HEK293 (cell line): ENCODE measurements at regions not wholly inside any gene's neighbourhood (a gene's known extent, or its start where the extent isn't known, plus 50 kb on each side); places are given as distances from the start of the nearest gene placed in this dataset.

Experiments used
- CTCF ChIA-PET: fragments of 350-600 bp; formaldehyde crosslinking; extraction: SDS; loops from one replicate; lab custom pipeline; 2021; ENCODE audit warnings: antibody characterized with exemption; lab: Yijun Ruan, JAX
- POLR2A ChIA-PET: fragments of 300-600 bp; formaldehyde crosslinking; extraction: SDS; loops from one replicate; lab custom pipeline; 2020; ENCODE audit warnings: antibody characterized with exemption, inconsistent platforms; lab: Yijun Ruan, JAX
- H3K27ac ChIP-seq: fragments of 200-500 bp; sonication (Bioruptor generic); 2 replicates; pipeline ENCODE4 v1.5.1; 2014; ENCODE audit warnings: low read depth, low read length, control low read depth, inconsistent platforms; ENCODE audit errors: extremely low read depth
- H3K36me3 ChIP-seq, 2 experiments: fragments of 200-500 bp in 1 of 2; sonication (Bioruptor generic) in 1 of 2; 1 replicate in 1 of 2; 2 replicates in 1 of 2; pipeline ENCODE4 v1.5.1; 2014 to 2017; ENCODE audit warnings: inconsistent platforms in 2 of 2, low read length in 2 of 2; ENCODE audit not compliant: control insufficient read depth in 2 of 2, insufficient read depth in 1 of 2
- H3K4me1 ChIP-seq: fragments of 200-500 bp; sonication (Bioruptor generic); 2 replicates; pipeline ENCODE4 v1.5.1; 2014; ENCODE audit warnings: mild to moderate bottlenecking, low read length, inconsistent platforms; ENCODE audit not compliant: control insufficient read depth, insufficient read depth
- H3K4me3 ChIP-seq: 2 replicates; pipeline ENCODE4 v1.5.1; 2011; ENCODE audit warnings: low read depth, mild to moderate bottlenecking, control low read depth, low read length, moderate library complexity
- H3K9me3 ChIP-seq: fragments of 200-500 bp; sonication (Bioruptor generic); 2 replicates; pipeline ENCODE4 v1.5.1; 2014; ENCODE audit warnings: low read depth, low read length, inconsistent platforms; ENCODE audit not compliant: control insufficient read depth, insufficient read depth
- GLI2 ChIP-seq: fragments of 450-650 bp; formaldehyde crosslinking; IDR thresholded peaks from 2 replicates; pipeline ENCODE4; 2017; ENCODE audit warnings: missing biosample characterization, missing genetic modification characterization, low read depth, borderline replicate concordance
- HOXA7 ChIP-seq: sonication (generic); formaldehyde crosslinking; IDR thresholded peaks from 2 replicates; pipeline ENCODE4 v1.8.1; 2022; ENCODE audit warnings: missing genetic modification reagents, borderline replicate concordance
- KLF16 ChIP-seq: fragments of 450-650 bp; formaldehyde crosslinking; IDR thresholded peaks from 2 replicates; pipeline ENCODE4 v1.5.1; 2017; ENCODE audit warnings: missing biosample characterization, missing genetic modification characterization
- KLF7 ChIP-seq: fragments of 450-650 bp; formaldehyde crosslinking; IDR thresholded peaks from 2 replicates; pipeline ENCODE4 v1.5.1; 2016; ENCODE audit warnings: missing biosample characterization, missing genetic modification characterization, borderline replicate concordance
- OVOL3 ChIP-seq: fragments of 450-650 bp; formaldehyde crosslinking; IDR thresholded peaks from 2 replicates; pipeline ENCODE4 v1.5.1; 2016; ENCODE audit warnings: missing biosample characterization, missing genetic modification characterization
- SCRT1 ChIP-seq: fragments of 450-650 bp; formaldehyde crosslinking; IDR thresholded peaks from 2 replicates; pipeline ENCODE4 v1.5.1; 2016; ENCODE audit warnings: missing biosample characterization, missing genetic modification characterization, borderline replicate concordance
- TRIM28 ChIP-seq: IDR thresholded peaks from 2 replicates; pipeline ENCODE4 v1.6.1; 2011; ENCODE audit warnings: low read length, control low read depth, borderline replicate concordance
- ZBTB8A ChIP-seq: fragments of 450-650 bp; formaldehyde crosslinking; IDR thresholded peaks from 2 replicates; pipeline ENCODE4 v1.5.1; 2016; ENCODE audit warnings: missing biosample characterization, missing genetic modification characterization
- ZNF121 ChIP-seq: fragments of 450-650 bp; formaldehyde crosslinking; IDR thresholded peaks from 2 replicates; pipeline ENCODE4 v1.5.1; 2016; ENCODE audit warnings: missing biosample characterization, missing genetic modification characterization
- ZNF140 ChIP-seq: fragments of 450-650 bp; formaldehyde crosslinking; IDR thresholded peaks from 2 replicates; pipeline ENCODE4 v1.5.1; 2016; ENCODE audit warnings: missing biosample characterization, missing genetic modification characterization
- ZNF155 ChIP-seq: fragments of 450-650 bp; formaldehyde crosslinking; IDR thresholded peaks from 2 replicates; pipeline ENCODE4 v1.5.1; 2016; ENCODE audit warnings: missing biosample characterization, missing genetic modification characterization
- ZNF157 ChIP-seq: fragments of 450-650 bp; formaldehyde crosslinking; IDR thresholded peaks from 2 replicates; pipeline ENCODE4 v1.5.1; 2016; ENCODE audit warnings: missing biosample characterization, missing genetic modification characterization
- ZNF211 ChIP-seq: fragments of 450-650 bp; formaldehyde crosslinking; IDR thresholded peaks from 2 replicates; pipeline ENCODE4 v1.5.1; 2016; ENCODE audit warnings: low read depth, missing biosample characterization, missing genetic modification characterization
- ZNF48 ChIP-seq: fragments of 450-650 bp; formaldehyde crosslinking; IDR thresholded peaks from 2 replicates; pipeline ENCODE4 v1.5.1; 2016; ENCODE audit warnings: missing biosample characterization, missing genetic modification characterization
- ZNF501 ChIP-seq: fragments of 450-650 bp; formaldehyde crosslinking; IDR thresholded peaks from 2 replicates; pipeline ENCODE4 v1.5.1; 2016; ENCODE audit warnings: missing biosample characterization, missing genetic modification characterization
- ZNF624 ChIP-seq: fragments of 450-650 bp; formaldehyde crosslinking; IDR thresholded peaks from 2 replicates; pipeline ENCODE4 v1.5.1; 2017; ENCODE audit warnings: missing biosample characterization, missing genetic modification characterization
- ZNF670 ChIP-seq: fragments of 450-650 bp; formaldehyde crosslinking; IDR thresholded peaks from 2 replicates; pipeline ENCODE4 v1.5.1; 2016; ENCODE audit warnings: missing biosample characterization, missing genetic modification characterization, low read depth
- ZNF707 ChIP-seq: fragments of 450-650 bp; formaldehyde crosslinking; IDR thresholded peaks from 2 replicates; pipeline ENCODE4 v1.5.1; 2016; ENCODE audit warnings: missing biosample characterization, missing genetic modification characterization
- TF ChIP-seq, protein P1 (sequence below): fragments of 450-650 bp; formaldehyde crosslinking; conservative IDR thresholded peaks from 2 replicates; pipeline ENCODE4 v1.5.1; 2016; ENCODE audit warnings: low read depth, missing biosample characterization, missing genetic modification characterization
- TF ChIP-seq, protein P2 (sequence below): fragments of 450-650 bp; formaldehyde crosslinking; IDR thresholded peaks from 2 replicates; pipeline ENCODE4 v1.5.1; 2016; ENCODE audit warnings: missing biosample characterization, missing genetic modification characterization
- TF ChIP-seq, protein P3 (sequence below): fragments of 450-650 bp; formaldehyde crosslinking; IDR thresholded peaks from 2 replicates; pipeline ENCODE4 v1.5.1; 2016; ENCODE audit warnings: missing biosample characterization, missing genetic modification characterization

DNA sequence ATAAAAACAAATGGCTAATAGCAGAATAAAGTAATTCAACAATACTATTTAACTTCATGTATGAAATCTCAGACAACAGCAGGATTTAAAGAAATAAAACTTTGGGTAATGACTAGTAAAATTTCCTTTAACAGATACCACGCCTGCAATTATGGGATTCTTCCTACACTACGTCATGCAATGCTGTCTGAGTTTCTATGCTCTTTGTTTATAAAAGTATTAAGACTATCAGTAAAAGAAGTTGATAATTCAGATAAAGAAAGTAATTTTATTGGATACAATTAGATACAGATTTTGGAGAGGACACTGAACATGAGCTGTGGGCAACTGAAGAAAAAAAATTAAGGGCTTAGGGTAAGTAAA is 308.4 kb upstream of the LRFN5 start:
- H3K4me1 ChIP-seq: no peaks in the 10 kb centered on the region
- CTCF ChIA-PET: no interaction called here
- no peak overlapping the region for H3K27ac ChIP-seq
- POLR2A ChIA-PET: no interaction called here
- no peak overlapping the region for H3K4me3 ChIP-seq
- no peak for TF ChIP-seq ZNF501 (tag by site-specific recombination)
- TF ChIP-seq HOXA7 (CRISPR knock-in tag): no peak
- TF ChIP-seq, protein P1, sequence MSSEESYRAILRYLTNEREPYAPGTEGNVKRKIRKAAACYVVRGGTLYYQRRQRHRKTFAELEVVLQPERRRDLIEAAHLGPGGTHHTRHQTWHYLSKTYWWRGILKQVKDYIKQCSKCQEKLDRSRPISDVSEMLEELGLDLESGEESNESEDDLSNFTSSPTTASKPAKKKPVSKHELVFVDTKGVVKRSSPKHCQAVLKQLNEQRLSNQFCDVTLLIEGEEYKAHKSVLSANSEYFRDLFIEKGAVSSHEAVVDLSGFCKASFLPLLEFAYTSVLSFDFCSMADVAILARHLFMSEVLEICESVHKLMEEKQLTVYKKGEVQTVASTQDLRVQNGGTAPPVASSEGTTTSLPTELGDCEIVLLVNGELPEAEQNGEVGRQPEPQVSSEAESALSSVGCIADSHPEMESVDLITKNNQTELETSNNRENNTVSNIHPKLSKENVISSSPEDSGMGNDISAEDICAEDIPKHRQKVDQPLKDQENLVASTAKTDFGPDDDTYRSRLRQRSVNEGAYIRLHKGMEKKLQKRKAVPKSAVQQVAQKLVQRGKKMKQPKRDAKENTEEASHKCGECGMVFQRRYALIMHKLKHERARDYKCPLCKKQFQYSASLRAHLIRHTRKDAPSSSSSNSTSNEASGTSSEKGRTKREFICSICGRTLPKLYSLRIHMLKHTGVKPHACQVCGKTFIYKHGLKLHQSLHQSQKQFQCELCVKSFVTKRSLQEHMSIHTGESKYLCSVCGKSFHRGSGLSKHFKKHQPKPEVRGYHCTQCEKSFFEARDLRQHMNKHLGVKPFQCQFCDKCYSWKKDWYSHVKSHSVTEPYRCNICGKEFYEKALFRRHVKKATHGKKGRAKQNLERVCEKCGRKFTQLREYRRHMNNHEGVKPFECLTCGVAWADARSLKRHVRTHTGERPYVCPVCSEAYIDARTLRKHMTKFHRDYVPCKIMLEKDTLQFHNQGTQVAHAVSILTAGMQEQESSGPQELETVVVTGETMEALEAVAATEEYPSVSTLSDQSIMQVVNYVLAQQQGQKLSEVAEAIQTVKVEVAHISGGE: no peak
- TF ChIP-seq ZNF670: no peak
- TF ChIP-seq KLF16 (tag by site-specific recombination): no peak
- no peaks in the 10 kb centered on the region for H3K36me3 ChIP-seq
- no peaks in the 10 kb centered on the region for H3K9me3 ChIP-seq

DNA sequence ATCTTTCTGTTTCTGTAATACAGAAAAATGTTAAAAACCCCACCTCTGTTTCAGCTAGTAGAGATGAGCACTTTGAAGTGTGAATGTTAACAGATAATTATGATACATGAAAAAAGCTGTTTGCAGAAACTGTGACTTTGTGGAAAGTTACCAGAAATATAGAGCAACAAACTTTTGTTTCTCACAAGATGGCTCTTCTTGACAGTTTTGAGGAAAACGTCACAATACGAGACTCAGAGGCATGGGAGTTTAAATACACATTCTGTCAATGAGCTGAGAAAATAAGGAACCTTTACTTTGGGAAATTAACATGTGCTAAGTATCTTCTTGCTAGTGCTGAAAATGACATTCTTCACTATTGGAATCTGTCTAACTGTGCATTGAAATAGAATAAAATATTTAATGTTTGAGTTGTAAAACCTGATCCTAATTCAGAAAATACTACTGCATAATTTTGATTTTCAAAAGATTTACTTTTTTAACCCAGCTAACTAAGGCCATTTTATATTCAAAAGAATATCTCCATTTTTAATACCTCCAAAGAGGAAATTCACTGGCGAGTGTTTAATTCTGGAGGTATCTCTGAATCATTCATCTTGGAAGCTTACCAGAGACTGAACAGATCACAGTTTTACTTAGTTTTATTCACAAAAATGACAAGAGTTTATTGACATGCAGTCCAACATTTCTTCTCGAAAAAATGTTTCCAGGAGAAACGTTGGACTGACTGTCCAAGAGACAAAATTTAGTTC is 308.9 kb upstream of the LRFN5 start:
- POLR2A ChIA-PET: no interaction called here
- no peaks in the 10 kb centered on the region for H3K36me3 ChIP-seq
- no peaks in the 10 kb centered on the region for H3K4me1 ChIP-seq
- no peak overlapping the region for H3K4me3 ChIP-seq
- CTCF ChIA-PET: interaction anchor here (0.7 kb wide), 1 partner anchor 303 kb away, joined by 3 read pairs; no protein-coding TSS in a partner anchor
- TF ChIP-seq, protein P2, sequence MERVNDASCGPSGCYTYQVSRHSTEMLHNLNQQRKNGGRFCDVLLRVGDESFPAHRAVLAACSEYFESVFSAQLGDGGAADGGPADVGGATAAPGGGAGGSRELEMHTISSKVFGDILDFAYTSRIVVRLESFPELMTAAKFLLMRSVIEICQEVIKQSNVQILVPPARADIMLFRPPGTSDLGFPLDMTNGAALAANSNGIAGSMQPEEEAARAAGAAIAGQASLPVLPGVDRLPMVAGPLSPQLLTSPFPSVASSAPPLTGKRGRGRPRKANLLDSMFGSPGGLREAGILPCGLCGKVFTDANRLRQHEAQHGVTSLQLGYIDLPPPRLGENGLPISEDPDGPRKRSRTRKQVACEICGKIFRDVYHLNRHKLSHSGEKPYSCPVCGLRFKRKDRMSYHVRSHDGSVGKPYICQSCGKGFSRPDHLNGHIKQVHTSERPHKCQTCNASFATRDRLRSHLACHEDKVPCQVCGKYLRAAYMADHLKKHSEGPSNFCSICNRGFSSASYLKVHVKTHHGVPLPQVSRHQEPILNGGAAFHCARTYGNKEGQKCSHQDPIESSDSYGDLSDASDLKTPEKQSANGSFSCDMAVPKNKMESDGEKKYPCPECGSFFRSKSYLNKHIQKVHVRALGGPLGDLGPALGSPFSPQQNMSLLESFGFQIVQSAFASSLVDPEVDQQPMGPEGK: no peak
- no peak for TF ChIP-seq SCRT1 (tag by site-specific recombination)
- TF ChIP-seq, protein P3, sequence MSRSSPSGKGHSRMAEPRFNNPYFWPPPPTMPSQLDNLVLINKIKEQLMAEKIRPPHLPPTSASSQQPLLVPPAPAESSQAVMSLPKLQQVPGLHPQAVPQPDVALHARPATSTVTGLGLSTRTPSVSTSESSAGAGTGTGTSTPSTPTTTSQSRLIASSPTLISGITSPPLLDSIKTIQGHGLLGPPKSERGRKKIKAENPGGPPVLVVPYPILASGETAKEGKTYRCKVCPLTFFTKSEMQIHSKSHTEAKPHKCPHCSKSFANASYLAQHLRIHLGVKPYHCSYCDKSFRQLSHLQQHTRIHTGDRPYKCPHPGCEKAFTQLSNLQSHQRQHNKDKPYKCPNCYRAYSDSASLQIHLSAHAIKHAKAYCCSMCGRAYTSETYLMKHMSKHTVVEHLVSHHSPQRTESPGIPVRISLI: no peak
- no peak for TF ChIP-seq ZNF48
- no peak for TF ChIP-seq ZNF155 (tag by site-specific recombination)
- TF ChIP-seq ZNF211 (tag by site-specific recombination): no peak
- no peak for TF ChIP-seq ZBTB8A
- no peak for TF ChIP-seq GLI2
- TF ChIP-seq ZNF624 (tag by site-specific recombination): no peak
- TF ChIP-seq TRIM28: no peak
- no peak for TF ChIP-seq ZNF157 (tag by site-specific recombination)
- TF ChIP-seq ZNF121: no peak
- no peak for TF ChIP-seq OVOL3 (tag by site-specific recombination)
- no peak for TF ChIP-seq ZNF707
- no peak for TF ChIP-seq KLF7 (tag by site-specific recombination)
- no peak for TF ChIP-seq ZNF140 (tag by site-specific recombination)
- no peak overlapping the region for H3K27ac ChIP-seq
- no peaks in the 10 kb centered on the region for H3K9me3 ChIP-seq
